ENCODE measurements at regions not wholly inside any gene's neighbourhood (a gene's known extent, or its start where the extent isn't known, plus 50 kb on each side); places are given as distances from the start of the nearest gene placed in this dataset.

DNA sequence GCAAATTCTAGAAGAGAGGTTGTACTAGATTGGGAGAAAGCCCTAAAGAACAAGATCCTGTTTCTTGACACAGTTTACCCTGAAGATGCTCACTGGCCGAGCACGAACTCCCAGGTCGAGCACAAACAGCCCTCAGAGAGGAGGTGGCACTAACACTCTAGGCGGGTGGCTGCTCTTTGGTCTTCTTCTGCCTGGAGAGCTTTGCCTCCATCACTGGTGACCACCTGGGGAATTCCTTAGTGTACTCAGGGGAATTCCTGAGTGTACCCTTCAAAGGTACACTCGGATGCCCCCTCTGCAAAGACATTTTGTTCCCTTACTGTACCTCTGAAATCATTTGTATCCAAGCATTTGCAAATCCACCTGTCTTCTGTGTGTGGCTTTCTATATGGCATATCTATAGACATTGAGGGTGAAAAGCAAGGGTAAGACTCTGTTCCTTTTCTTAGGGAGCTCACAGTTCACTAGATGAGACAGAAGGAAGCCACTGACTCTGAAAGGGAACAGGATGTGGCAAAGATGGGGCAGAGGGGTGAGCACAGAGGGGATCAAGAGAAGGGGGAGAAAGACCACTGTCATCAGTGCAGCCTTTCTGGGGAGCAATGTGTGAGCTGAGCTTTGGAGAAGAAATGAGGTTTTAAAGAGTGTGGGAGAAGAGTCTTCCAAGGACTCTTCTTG, 124.3 kb downstream of the GPCPD1 start:
- Histone ChIP-seq H3K27me3 (no peaks in the 10 kb centered on the region), H3K79me2 (ENCODE audit: low read depth) (no peaks in the 10 kb centered on the region), H3K9me3 (ENCODE audit: low read depth) (no peaks in the 10 kb centered on the region), H3K9ac (no peak overlapping the region), H3K4me3 (no peak overlapping the region), H3K36me3 (no peaks in the 10 kb centered on the region), H4K20me1 (ENCODE audit: low read depth) (no peaks in the 10 kb centered on the region), H3K4me2 (no peak overlapping the region), H3K27ac (no peak overlapping the region), H2AFZ (replicated peaks) (no peak overlapping the region), H3K4me1 (peaks cover 7% of the 10 kb centered on the region), H3F3A (ENCODE audit: low read depth) (no peaks in the 10 kb centered on the region)
- no peak for DNase-seq (ENCODE audit: low spot score)
- Mint-ChIP-seq H3K9me3 (no peaks in the 10 kb centered on the region), H3K36me3 (no peaks in the 10 kb centered on the region), H3K4me1 (peaks cover 4% of the 10 kb centered on the region), H3K27ac (no peak overlapping the region), H3K4me3 (no peak overlapping the region), H3K27me3 (ENCODE audit: insufficient read depth, low read depth) (peaks cover 6% of the 10 kb centered on the region)
- TF ChIP-seq EZH2phosphoT487 (IDR thresholded peaks at IDR 0.05) = no peak
- no peak for TF ChIP-seq EZH2 (IDR thresholded peaks at IDR 0.05)
- TF ChIP-seq, protein P1, sequence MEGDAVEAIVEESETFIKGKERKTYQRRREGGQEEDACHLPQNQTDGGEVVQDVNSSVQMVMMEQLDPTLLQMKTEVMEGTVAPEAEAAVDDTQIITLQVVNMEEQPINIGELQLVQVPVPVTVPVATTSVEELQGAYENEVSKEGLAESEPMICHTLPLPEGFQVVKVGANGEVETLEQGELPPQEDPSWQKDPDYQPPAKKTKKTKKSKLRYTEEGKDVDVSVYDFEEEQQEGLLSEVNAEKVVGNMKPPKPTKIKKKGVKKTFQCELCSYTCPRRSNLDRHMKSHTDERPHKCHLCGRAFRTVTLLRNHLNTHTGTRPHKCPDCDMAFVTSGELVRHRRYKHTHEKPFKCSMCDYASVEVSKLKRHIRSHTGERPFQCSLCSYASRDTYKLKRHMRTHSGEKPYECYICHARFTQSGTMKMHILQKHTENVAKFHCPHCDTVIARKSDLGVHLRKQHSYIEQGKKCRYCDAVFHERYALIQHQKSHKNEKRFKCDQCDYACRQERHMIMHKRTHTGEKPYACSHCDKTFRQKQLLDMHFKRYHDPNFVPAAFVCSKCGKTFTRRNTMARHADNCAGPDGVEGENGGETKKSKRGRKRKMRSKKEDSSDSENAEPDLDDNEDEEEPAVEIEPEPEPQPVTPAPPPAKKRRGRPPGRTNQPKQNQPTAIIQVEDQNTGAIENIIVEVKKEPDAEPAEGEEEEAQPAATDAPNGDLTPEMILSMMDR (IDR thresholded peaks at IDR 0.05) = no peak

DNA sequence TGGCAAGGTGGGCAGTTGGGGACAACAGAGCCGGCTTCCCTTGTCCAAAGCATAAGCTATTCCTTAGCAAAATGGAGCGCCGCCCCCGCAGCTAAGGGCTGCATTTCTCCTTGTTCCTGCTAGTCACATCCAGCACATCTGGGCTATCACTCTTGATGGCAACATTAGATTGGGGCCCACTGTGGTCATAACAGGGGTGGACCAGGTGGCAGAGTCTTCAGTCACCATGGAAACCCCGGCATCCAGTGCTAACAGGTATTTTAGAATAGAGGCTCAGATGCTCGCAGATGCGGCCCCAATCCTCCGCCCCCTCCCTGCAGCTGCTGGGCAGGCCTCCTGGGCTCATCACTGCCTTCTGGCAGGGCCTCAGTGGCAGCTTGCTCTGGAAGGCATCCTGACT, 125.9 kb downstream of the GPCPD1 start:
- Histone ChIP-seq H3K79me2 (ENCODE audit: low read depth) (no peaks in the 10 kb centered on the region), H3K4me3 (no peak overlapping the region), H3F3A (ENCODE audit: low read depth) (no peaks in the 10 kb centered on the region), H3K4me1 (peaks cover 7% of the 10 kb centered on the region), H3K27me3 (no peaks in the 10 kb centered on the region), H3K9ac (no peak overlapping the region), H4K20me1 (ENCODE audit: low read depth) (no peaks in the 10 kb centered on the region), H2AFZ (replicated peaks) (no peak overlapping the region), H3K27ac (no peak overlapping the region), H3K9me3 (ENCODE audit: low read depth) (no peaks in the 10 kb centered on the region), H3K36me3 (no peaks in the 10 kb centered on the region), H3K4me2 (no peak overlapping the region)
- Mint-ChIP-seq H3K27ac (no peak overlapping the region), H3K4me1 (peaks cover 4% of the 10 kb centered on the region), H3K36me3 (no peaks in the 10 kb centered on the region), H3K4me3 (no peak overlapping the region), H3K27me3 (ENCODE audit: insufficient read depth, low read depth) (peaks cover 6% of the 10 kb centered on the region), H3K9me3 (no peaks in the 10 kb centered on the region)
- no peak for DNase-seq (ENCODE audit: low spot score)
- no peak for TF ChIP-seq EZH2phosphoT487 (IDR thresholded peaks at IDR 0.05)
- TF ChIP-seq, protein P1 (IDR thresholded peaks at IDR 0.05) = no peak
- no peak for TF ChIP-seq EZH2 (IDR thresholded peaks at IDR 0.05)

DNA sequence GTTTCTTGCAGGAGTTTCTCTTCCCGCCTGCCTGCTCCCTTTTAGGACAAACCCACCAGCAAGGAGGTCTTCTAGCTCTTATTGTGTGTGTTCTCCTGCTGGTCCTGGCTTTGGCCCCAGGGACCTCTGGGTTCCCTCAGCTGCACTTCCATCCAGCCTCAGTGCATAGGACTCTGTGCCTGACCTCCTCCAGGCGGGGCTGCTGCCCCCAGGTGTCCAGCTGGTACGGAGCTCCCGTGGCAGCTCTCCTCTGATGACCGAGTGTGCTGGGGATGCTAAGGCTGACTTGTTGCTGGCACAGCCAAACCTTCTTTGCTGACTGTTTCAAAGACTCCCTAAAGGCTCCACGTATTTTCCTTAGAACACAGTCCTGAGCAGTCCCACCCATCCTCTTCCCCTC, 126.5 kb downstream of the GPCPD1 start:
- Histone ChIP-seq H3K4me3 (no peak overlapping the region), H3K27me3 (no peaks in the 10 kb centered on the region), H3K27ac (no peak overlapping the region), H3K4me2 (no peak overlapping the region), H3K9ac (no peak overlapping the region), H3K9me3 (ENCODE audit: low read depth) (no peaks in the 10 kb centered on the region), H3K79me2 (ENCODE audit: low read depth) (no peaks in the 10 kb centered on the region), H3F3A (ENCODE audit: low read depth) (no peaks in the 10 kb centered on the region), H3K36me3 (no peaks in the 10 kb centered on the region), H3K4me1 (peaks cover 7% of the 10 kb centered on the region), H2AFZ (replicated peaks) (no peak overlapping the region), H4K20me1 (ENCODE audit: low read depth) (no peaks in the 10 kb centered on the region)
- Mint-ChIP-seq H3K36me3 (no peaks in the 10 kb centered on the region), H3K27me3 (ENCODE audit: insufficient read depth, low read depth) (peaks cover 9% of the 10 kb centered on the region), H3K9me3 (no peaks in the 10 kb centered on the region), H3K4me3 (no peak overlapping the region), H3K4me1 (peaks cover 4% of the 10 kb centered on the region), H3K27ac (no peak overlapping the region)
- DNase-seq (ENCODE audit: low spot score) = no peak
- TF ChIP-seq EZH2phosphoT487 (IDR thresholded peaks at IDR 0.05) = no peak

DNA sequence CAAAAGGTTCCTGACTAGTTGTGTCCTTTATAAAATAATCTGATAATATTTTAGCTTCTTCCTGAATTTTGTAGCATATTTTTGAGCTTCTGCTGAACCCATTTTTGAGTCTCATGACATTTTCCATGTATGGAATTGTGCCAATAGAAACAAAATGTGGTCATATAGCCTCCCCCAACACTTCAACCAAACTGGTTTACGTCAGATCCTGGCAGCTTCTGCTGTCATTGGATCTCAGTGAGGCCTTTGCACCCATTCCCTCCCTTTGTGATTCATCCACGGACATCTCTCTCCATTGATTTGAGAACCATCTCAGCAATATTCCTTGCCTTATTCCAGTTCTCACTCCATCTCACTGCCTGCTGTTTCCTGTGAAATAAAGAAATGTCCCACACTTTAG, 128.0 kb downstream of the GPCPD1 start:
- H2AFZ ChIP-seq (replicated peaks) = no peak overlapping the region
- Mint-ChIP-seq H3K4me3 (no peak overlapping the region), H3K27me3 (ENCODE audit: insufficient read depth, low read depth) (peaks cover 9% of the 10 kb centered on the region), H3K27ac (no peak overlapping the region), H3K36me3 (no peaks in the 10 kb centered on the region), H3K4me1 (peaks cover 4% of the 10 kb centered on the region), H3K9me3 (no peaks in the 10 kb centered on the region)
- H4K20me1 ChIP-seq (ENCODE audit: low read depth) = no peaks in the 10 kb centered on the region
- H3K9me3 ChIP-seq (ENCODE audit: low read depth) = no peaks in the 10 kb centered on the region
- DNase-seq (ENCODE audit: low spot score) = no peak
- no peak overlapping the region for H3K27ac ChIP-seq
- no peak overlapping the region for H3K9ac ChIP-seq
- peak overlapping the region; percentile 41 for H3K4me2 ChIP-seq
- H3K4me3 ChIP-seq = no peak overlapping the region
- H3K36me3 ChIP-seq = no peaks in the 10 kb centered on the region
- no peak for TF ChIP-seq EZH2 (IDR thresholded peaks at IDR 0.05)
- TF ChIP-seq, protein P1 (IDR thresholded peaks at IDR 0.05) = no peak
- no peak for TF ChIP-seq EZH2phosphoT487 (IDR thresholded peaks at IDR 0.05)
- H3K4me1 ChIP-seq = peaks cover 7% of the 10 kb centered on the region
- no peaks in the 10 kb centered on the region for H3F3A ChIP-seq (ENCODE audit: low read depth)
- H3K79me2 ChIP-seq (ENCODE audit: low read depth) = no peaks in the 10 kb centered on the region
- no peaks in the 10 kb centered on the region for H3K27me3 ChIP-seq

Measured in neural progenitor cell (in vitro differentiated cells).